ENCODE measurements at regions not wholly inside any gene's neighbourhood (a gene's known extent, or its start where the extent isn't known, plus 50 kb on each side); places are given as distances from the start of the nearest gene placed in this dataset.

DNA sequence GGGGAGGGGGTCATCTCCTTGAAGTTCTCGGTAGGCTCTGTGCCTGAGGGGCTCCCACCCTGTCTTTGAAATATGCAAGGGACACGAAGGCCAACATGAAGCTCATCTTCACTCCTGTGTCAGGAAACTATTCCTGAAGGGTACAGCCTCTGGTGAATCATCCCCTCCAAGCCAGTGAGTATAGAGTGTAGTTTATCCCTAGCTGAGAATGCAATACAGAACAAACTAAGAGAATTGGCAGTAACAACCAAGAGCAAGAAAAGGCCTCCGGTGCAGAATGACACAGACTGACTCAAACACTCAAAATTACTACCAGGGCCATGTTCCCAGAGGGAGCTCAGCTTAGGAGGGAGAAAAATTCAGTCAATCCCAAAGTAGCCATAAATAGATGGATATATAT is 413.3 kb downstream of the BCL11A start:
- no peak overlapping the region for H2BK20ac ChIP-seq (ENCODE audit: low read length)
- TF ChIP-seq CBX5 (IDR thresholded peaks at IDR 0.05; ENCODE audit: low read depth, low read length) (no peak), MAFK (IDR thresholded peaks at IDR 0.05; ENCODE audit: low read depth, low read length) (no peak)
- H3K4ac ChIP-seq (replicated peaks; ENCODE audit: insufficient read length, low read depth, low read length), result no peak overlapping the region

More for the DNA sequence above, 413.3 kb downstream of the BCL11A start:
- H3K27me3 ChIP-seq (replicated peaks in 1 of 4; ENCODE audit: control insufficient read depth in 3 of 4, extremely low read depth in 1 of 4, insufficient read depth in 3 of 4, low read length in 3 of 4), result no peaks in the 10 kb centered on the region
- H2BK120ac ChIP-seq (replicated peaks; ENCODE audit: low read depth, low read length), result no peak overlapping the region
- no peak overlapping the region for H3K14ac ChIP-seq (ENCODE audit: insufficient read length)
- no peak overlapping the region for H2BK12ac ChIP-seq (ENCODE audit: low read depth, low read length)
- H4K5ac ChIP-seq (ENCODE audit: insufficient read length, low read depth, low read length), result no peak overlapping the region
- H3K79me2 ChIP-seq (ENCODE audit: control insufficient read depth in 1 of 2, insufficient read depth in 2 of 2, low read length in 2 of 2), result no peaks in the 10 kb centered on the region
- H3K9ac ChIP-seq (replicated peaks in 1 of 4; ENCODE audit: extremely low read depth in 1 of 4, low read depth in 3 of 4, low read length in 3 of 4), result no peak overlapping the region
- no peak overlapping the region for H2BK5ac ChIP-seq (ENCODE audit: low read depth, low read length)
- 94% methylated on average over 3 of the region's 3 CpGs; no CpG with 5 or more reads in 1 of the 2 experiments for WGBS, 2 experiments (ENCODE audit: extremely low coverage in 1 of 2, insufficient coverage in 1 of 2, insufficient read length in 1 of 2, insufficient replicate concordance in 2 of 2, low coverage in 1 of 2, low lambda C conversion rate in 2 of 2, missing lambda C conversion rate in 1 of 2)
- no peak overlapping the region for H3K4me2 ChIP-seq (ENCODE audit: insufficient read depth in 1 of 2, low read depth in 2 of 2, low read length in 2 of 2)
- no peaks in the 10 kb centered on the region for H3K36me3 ChIP-seq (ENCODE audit: control insufficient read depth in 2 of 4, insufficient read depth in 4 of 4, low read length in 3 of 4)
- peaks cover 19 to 20% of the 10 kb centered on the region in 2 experiments for H3K9me3 ChIP-seq (ENCODE audit: insufficient read depth in 2 of 2, low read depth in 1 of 2, low read length in 1 of 2)
- no peak overlapping the region for H4K91ac ChIP-seq (replicated peaks; ENCODE audit: insufficient read length, low read length)
- no peak overlapping the region for H2AFZ ChIP-seq (ENCODE audit: low read length)
- no peaks in the 10 kb centered on the region; a peak in 1 of 7 replicates for H3K4me1 ChIP-seq (replicated peaks in 1 of 4; ENCODE audit: control insufficient read depth in 3 of 4, insufficient read depth in 4 of 4, low read length in 3 of 4)
- no peaks in the 10 kb centered on the region for H3K79me1 ChIP-seq (ENCODE audit: low read depth, low read length)
- no peaks in the 10 kb centered on the region for H3K23me2 ChIP-seq (ENCODE audit: low read depth, low read length)
- H2BK15ac ChIP-seq (ENCODE audit: low read length), result peak overlapping the region; percentile 46; the same call in 1 of the 2 replicates
- no peak for DNase-seq (ENCODE audit: low read depth in 1 of 2, low spot score in 2 of 2)
- H3K4me3 ChIP-seq (ENCODE audit: extremely low read depth in 1 of 4, insufficient read depth in 2 of 4, low read depth in 3 of 4, low read length in 4 of 4), result no peak overlapping the region
- no peak overlapping the region for H3K18ac ChIP-seq (ENCODE audit: extremely low read depth, low read length)
- no peak overlapping the region for H4K8ac ChIP-seq (ENCODE audit: extremely low read depth, insufficient read depth, low read length)
- no peak overlapping the region for H2AK5ac ChIP-seq (ENCODE audit: low read depth, low read length)
- no peak overlapping the region for H3K56ac ChIP-seq (replicated peaks; ENCODE audit: insufficient read length, low read depth, low read length)
- no peak overlapping the region for H3K23ac ChIP-seq (ENCODE audit: insufficient read length)
- H4K20me1 ChIP-seq (replicated peaks in 1 of 2; ENCODE audit: control insufficient read depth in 1 of 2, insufficient read depth in 2 of 2, low read length in 2 of 2), result no peaks in the 10 kb centered on the region
- ChIA-PET POLR2A (ENCODE audit: partially characterized antibody) (no interaction called here), CTCF (ENCODE audit: partially characterized antibody) (no interaction called here)
- no peak for FAIRE-seq
- no peak overlapping the region for H3K27ac ChIP-seq (ENCODE audit: low read depth, low read length)
